ENCODE measurements at regions not wholly inside any gene's neighbourhood (a gene's known extent, or its start where the extent isn't known, plus 50 kb on each side); places are given as distances from the start of the nearest gene placed in this dataset.

DNA sequence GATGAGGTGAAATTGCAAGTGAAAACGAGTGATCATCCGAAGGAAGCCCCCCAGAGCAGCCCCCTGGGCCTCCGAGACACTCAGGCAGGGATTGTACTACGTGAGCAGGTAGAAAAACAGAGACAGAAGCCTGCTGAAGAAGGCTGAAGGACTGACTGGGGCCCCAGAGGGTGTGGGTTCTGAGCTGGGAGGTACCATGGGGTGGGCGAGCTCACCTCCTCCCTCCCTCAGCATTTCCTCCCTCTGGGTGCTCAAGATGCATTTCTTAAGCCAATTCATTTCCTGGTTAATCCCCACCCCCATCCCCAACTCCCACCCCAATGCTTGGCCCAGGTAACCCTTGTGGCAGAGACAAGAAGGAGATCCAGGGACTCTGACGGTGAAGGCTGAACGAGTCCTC is 108.7 kb downstream of the BDH1 start:
- TF ChIP-seq, protein P1, sequence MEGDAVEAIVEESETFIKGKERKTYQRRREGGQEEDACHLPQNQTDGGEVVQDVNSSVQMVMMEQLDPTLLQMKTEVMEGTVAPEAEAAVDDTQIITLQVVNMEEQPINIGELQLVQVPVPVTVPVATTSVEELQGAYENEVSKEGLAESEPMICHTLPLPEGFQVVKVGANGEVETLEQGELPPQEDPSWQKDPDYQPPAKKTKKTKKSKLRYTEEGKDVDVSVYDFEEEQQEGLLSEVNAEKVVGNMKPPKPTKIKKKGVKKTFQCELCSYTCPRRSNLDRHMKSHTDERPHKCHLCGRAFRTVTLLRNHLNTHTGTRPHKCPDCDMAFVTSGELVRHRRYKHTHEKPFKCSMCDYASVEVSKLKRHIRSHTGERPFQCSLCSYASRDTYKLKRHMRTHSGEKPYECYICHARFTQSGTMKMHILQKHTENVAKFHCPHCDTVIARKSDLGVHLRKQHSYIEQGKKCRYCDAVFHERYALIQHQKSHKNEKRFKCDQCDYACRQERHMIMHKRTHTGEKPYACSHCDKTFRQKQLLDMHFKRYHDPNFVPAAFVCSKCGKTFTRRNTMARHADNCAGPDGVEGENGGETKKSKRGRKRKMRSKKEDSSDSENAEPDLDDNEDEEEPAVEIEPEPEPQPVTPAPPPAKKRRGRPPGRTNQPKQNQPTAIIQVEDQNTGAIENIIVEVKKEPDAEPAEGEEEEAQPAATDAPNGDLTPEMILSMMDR (IDR thresholded peaks at IDR 0.05; ENCODE audit: extremely low read depth, missing control alignments), result no peak

DNA sequence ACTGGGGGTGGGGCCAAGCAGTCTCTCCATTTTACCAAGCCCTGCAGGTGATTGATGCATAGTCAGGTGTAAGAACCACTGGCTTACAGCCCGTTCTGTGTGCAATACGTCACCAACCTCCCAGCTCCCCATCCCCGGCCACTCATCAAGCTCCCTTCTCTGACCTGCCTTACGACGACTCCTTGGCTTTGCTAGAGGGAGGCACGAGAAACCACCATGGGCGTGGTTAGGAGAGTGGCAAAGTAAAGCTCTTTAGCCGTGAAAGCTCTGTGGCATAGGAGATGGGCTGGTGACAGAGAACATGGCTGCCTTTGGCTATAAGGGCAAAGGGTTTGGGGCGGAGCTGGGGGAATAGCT is 109.1 kb downstream of the BDH1 start:
- DNase-seq (ENCODE audit: low spot score), result no peak
- TF ChIP-seq, protein P1 (IDR thresholded peaks at IDR 0.05; ENCODE audit: extremely low read depth, missing control alignments), result no peak

More for the DNA sequence above, 108.7 kb downstream of the BDH1 start:
- no peak for DNase-seq (ENCODE audit: low spot score)

DNA sequence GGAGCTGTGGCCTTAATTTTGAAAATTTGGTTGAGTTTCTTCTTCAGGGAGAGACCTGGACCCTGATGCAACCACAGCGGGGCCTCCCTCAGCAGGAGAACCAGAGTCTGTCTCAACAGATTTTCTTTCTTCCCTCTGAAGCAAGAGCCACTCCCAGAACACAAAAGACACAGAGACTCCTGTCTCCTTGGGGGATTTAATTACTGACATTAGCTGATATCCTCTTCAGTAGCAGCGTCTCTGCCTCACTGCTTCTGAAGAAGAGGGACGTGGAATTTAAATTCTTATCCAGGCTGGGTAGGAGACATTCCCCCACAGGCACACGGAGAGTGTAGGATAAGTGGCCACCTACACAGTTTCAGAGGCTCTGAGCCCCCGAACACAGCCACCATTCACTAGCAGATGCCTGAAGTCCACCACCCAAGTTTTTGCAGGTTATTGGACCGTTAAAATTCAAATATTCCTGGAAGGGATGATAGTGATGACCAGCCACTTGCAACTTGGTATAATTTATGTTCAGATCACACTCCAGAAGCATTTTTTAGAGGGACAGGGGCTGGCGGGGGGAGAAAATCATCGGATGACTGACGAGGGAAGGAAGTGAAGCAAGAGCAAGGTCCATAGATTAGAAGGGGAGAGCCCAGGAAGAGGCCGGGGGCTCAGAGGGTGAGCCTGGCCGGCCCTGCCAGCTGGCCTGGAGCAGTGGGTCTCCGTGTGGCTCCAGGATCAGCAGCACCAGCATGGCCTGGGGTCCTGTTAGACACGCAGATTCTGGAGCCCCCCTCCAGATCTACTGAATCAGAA is 109.7 kb downstream of the BDH1 start:
- no peak for DNase-seq (ENCODE audit: low spot score)
- TF ChIP-seq, protein P1 (IDR thresholded peaks at IDR 0.05; ENCODE audit: extremely low read depth, missing control alignments), result no peak

DNA sequence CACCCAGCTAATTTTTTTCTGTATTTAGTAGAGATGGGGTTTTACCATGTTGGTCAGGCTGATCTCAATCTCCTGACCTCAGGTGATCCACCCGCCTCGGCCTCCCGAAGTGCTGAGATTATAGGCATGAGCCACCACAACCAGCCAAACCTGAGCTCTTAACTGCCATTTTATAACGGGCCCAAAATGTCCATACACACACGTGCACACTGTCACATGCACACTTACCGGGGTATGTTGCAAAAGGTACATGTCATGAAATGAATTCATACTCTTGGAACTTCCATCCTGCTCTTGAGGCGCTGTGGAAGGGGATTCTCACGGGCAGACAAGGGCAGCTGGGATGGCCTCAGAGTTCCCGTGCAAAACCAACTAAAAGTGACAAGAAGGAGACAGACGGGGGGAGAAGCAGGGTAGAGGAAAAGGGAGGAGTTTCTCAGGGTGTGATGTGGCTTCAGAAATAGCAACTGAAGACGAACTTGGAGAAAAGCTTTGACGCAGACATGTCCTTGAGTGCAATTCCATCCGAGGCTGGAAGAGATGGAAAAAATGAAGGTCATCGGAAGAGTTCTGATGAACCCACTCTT is 110.9 kb downstream of the BDH1 start:
- TF ChIP-seq, protein P1 (IDR thresholded peaks at IDR 0.05; ENCODE audit: extremely low read depth, missing control alignments), result no peak
- no peak for DNase-seq (ENCODE audit: low spot score)

DNA sequence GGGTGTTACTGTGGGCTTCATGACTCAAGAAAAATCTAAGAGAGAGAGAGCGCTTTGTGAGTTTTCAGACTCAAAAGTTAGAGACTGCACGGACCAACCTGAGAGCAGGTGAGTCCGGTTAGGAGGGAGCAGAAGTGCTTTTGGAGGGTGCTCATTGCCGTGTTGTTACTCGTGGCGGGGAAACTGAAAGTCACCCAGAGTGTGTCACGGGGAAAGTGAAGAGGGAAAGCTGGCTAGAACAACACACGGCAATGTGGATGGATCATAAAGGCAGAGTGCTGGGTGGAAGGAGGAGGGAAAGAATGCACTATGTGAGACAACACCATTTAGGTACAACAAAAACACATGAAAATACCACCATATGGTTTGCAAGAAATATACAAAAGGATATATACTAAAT is 112.3 kb downstream of the BDH1 start:
- TF ChIP-seq, protein P1 (IDR thresholded peaks at IDR 0.05; ENCODE audit: extremely low read depth, missing control alignments), result no peak
- DNase-seq (ENCODE audit: low spot score), result no peak

DNA sequence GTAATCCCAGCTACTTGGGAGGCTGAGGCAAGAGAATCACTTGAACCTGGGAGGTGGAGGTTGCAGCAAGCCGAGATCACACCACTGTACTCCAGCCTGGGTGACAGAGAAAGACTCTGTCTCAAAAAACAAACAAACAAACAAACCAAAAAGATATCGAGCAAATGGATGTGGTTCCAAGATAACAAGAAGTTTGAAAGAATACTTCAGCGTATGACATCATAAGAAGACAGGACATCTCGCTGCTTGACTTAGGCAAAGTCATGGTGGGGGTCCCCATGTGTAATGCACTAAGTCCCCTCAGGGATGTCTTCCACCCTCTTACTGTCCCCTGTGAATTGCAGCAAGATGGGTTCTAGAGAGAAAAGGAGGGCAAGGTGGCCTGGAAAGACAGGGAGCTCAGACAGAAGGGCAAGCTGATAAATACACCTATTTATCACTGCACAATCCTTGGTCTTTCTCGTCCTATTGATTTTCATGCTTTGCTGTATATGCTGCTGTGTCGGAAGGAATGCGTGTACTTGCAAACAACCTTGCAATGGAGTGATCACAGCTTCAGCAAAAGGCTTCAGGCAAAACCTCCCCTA is 115.0 kb downstream of the BDH1 start:
- no peak for DNase-seq (ENCODE audit: low spot score)
- TF ChIP-seq, protein P1 (IDR thresholded peaks at IDR 0.05; ENCODE audit: extremely low read depth, missing control alignments), result no peak

DNA sequence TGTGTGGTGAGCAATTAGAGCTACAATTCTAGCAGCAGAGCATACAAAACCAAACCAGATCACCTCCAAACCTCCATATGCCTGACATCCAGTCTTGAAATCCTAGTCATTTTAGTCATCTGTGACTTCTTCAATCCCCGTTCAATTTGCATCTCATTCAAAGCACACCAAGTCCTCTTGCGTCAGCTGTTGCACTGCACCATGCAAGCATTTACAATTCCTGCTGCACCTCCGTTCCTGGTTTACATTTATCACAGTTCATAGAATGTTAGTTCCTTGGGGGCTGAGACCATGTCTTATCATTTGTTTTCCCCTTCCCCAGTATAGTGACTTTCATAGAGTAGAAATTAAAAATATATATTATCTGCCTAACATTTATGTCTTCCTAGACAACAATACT is 116.9 kb downstream of the BDH1 start:
- TF ChIP-seq, protein P1 (IDR thresholded peaks at IDR 0.05; ENCODE audit: extremely low read depth, missing control alignments), result no peak
- DNase-seq (ENCODE audit: low spot score), result no peak

Measured in GM20000 (cell line).